ENCODE measurements at regions not wholly inside any gene's neighbourhood (a gene's known extent, or its start where the extent isn't known, plus 50 kb on each side); places are given as distances from the start of the nearest gene placed in this dataset.

DNA sequence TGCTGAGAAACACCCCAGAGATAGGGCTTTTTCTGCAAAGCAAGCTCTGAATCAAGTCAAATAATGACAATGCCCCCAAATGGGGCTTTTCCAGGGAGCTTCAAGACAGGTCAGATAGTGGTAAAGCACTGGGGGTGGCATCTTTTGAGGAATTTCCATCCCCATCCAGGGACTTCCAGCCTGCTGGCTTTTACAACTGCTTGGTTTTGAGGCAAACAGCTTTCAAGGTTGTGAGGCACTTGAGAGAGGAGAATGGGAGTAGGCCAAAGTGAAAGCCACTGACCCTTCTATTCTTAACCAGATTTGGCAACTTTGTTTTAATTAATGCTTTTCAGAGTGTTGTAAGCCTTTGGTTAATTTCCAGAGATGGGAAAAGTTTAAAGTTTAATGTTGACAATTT, 762.0 kb upstream of the POU3F3 start:
- Histone ChIP-seq H3K9me3 (ENCODE audit: insufficient read depth, low read length) (no peaks in the 10 kb centered on the region; the same call in 1 of the 2 replicates), H3K9ac (ENCODE audit: insufficient read length, low read depth) (no peak overlapping the region), H3K4me3 (ENCODE audit: insufficient read length, low read depth) (no peak overlapping the region), H3K27me3 (ENCODE audit: insufficient read depth, insufficient read length) (no peaks in the 10 kb centered on the region), H3K4me1 (ENCODE audit: insufficient read depth, insufficient read length) (no peaks in the 10 kb centered on the region), H3K36me3 (ENCODE audit: insufficient read depth, insufficient read length, low read length) (no peaks in the 10 kb centered on the region)
- TF ChIP-seq SUZ12 (IDR thresholded peaks at IDR 0.05; ENCODE audit: extremely low read depth, insufficient read depth, insufficient read length), result no peak
- no peak for TF ChIP-seq ZNF274 (IDR thresholded peaks at IDR 0.05; ENCODE audit: low read depth, low read length)
- TF ChIP-seq YY1 (IDR thresholded peaks at IDR 0.05; ENCODE audit: insufficient read depth, insufficient read length), result no peak
- DNase-seq (ENCODE audit: low read depth, low spot score), result peak; percentile 32

GRCh38 chr2:104092886-104093285, 761.0 kb upstream of the POU3F3 start:
- Histone ChIP-seq H3K9me3 (ENCODE audit: insufficient read depth, low read length) (no peaks in the 10 kb centered on the region; the same call in 1 of the 2 replicates), H3K27me3 (ENCODE audit: insufficient read depth, insufficient read length) (no peaks in the 10 kb centered on the region), H3K9ac (ENCODE audit: insufficient read length, low read depth) (no peak overlapping the region), H3K36me3 (ENCODE audit: insufficient read depth, insufficient read length, low read length) (no peaks in the 10 kb centered on the region), H3K4me1 (ENCODE audit: insufficient read depth, insufficient read length) (no peaks in the 10 kb centered on the region), H3K4me3 (ENCODE audit: insufficient read length, low read depth) (no peak overlapping the region)
- TF ChIP-seq YY1 (IDR thresholded peaks at IDR 0.05; ENCODE audit: insufficient read depth, insufficient read length) (no peak), SUZ12 (IDR thresholded peaks at IDR 0.05; ENCODE audit: extremely low read depth, insufficient read depth, insufficient read length) (no peak), ZNF274 (IDR thresholded peaks at IDR 0.05; ENCODE audit: low read depth, low read length) (no peak)
- no peak for DNase-seq (ENCODE audit: low read depth, low spot score)

- no peak for TF ChIP-seq SUZ12 (IDR thresholded peaks at IDR 0.05; ENCODE audit: extremely low read depth, insufficient read depth, insufficient read length)
- TF ChIP-seq ZNF274 (IDR thresholded peaks at IDR 0.05; ENCODE audit: low read depth, low read length), result no peak
- H3K9ac ChIP-seq (ENCODE audit: insufficient read length, low read depth), result no peak overlapping the region
- no peak for DNase-seq (ENCODE audit: low read depth, low spot score)
- no peak overlapping the region for H3K4me3 ChIP-seq (ENCODE audit: insufficient read length, low read depth)
- H3K27me3 ChIP-seq (ENCODE audit: insufficient read depth, insufficient read length), result no peaks in the 10 kb centered on the region
- no peaks in the 10 kb centered on the region for H3K4me1 ChIP-seq (ENCODE audit: insufficient read depth, insufficient read length)
- no peaks in the 10 kb centered on the region for H3K9me3 ChIP-seq (ENCODE audit: insufficient read depth, low read length)
- H3K36me3 ChIP-seq (ENCODE audit: insufficient read depth, insufficient read length, low read length), result no peaks in the 10 kb centered on the region
Measured at GRCh38 chr2:104102615-104103014, 751.3 kb upstream of the POU3F3 start.

GRCh38 chr2:104109356-104109755, 744.6 kb upstream of the POU3F3 start:
- Histone ChIP-seq H3K9ac (ENCODE audit: insufficient read length, low read depth) (no peak overlapping the region), H3K36me3 (ENCODE audit: insufficient read depth, insufficient read length, low read length) (no peaks in the 10 kb centered on the region), H3K27me3 (ENCODE audit: insufficient read depth, insufficient read length) (no peaks in the 10 kb centered on the region), H3K4me3 (ENCODE audit: insufficient read length, low read depth) (no peak overlapping the region), H3K4me1 (ENCODE audit: insufficient read depth, insufficient read length) (no peaks in the 10 kb centered on the region), H3K9me3 (ENCODE audit: insufficient read depth, low read length) (no peaks in the 10 kb centered on the region)
- DNase-seq (ENCODE audit: low read depth, low spot score), result no peak
- no peak for TF ChIP-seq ZNF274 (IDR thresholded peaks at IDR 0.05; ENCODE audit: low read depth, low read length)
- TF ChIP-seq YY1 (IDR thresholded peaks at IDR 0.05; ENCODE audit: insufficient read depth, insufficient read length), result no peak
- no peak for TF ChIP-seq SUZ12 (IDR thresholded peaks at IDR 0.05; ENCODE audit: extremely low read depth, insufficient read depth, insufficient read length)

DNA sequence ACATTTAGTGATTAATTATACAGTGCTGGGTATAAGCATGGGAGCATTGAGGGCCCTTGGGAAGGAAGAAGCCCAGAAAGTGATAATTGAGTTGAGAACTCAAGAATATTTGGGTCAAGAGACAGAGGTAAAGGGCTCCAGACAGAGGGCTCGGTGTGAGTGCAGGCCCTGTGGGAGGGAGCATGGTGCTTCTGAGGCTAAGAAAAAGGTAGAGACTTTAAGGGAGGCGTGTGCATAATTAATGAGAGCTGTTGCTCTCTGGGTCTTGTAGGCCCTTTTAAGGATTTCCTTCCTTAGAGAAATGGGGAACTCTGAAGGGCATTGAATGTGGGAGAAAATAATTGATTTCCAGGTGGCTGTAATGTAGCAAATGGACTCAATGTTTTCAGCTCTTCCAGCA, 735.0 kb upstream of the POU3F3 start:
- DNase-seq (ENCODE audit: low read depth, low spot score), result no peak
- H3K36me3 ChIP-seq (ENCODE audit: insufficient read depth, insufficient read length, low read length), result no peaks in the 10 kb centered on the region
- H3K27me3 ChIP-seq (ENCODE audit: insufficient read depth, insufficient read length), result no peaks in the 10 kb centered on the region
- no peak overlapping the region for H3K4me3 ChIP-seq (ENCODE audit: insufficient read length, low read depth)
- H3K9me3 ChIP-seq (ENCODE audit: insufficient read depth, low read length), result no peaks in the 10 kb centered on the region
- H3K4me1 ChIP-seq (ENCODE audit: insufficient read depth, insufficient read length), result no peaks in the 10 kb centered on the region
- TF ChIP-seq SUZ12 (IDR thresholded peaks at IDR 0.05; ENCODE audit: extremely low read depth, insufficient read depth, insufficient read length) (no peak), ZNF274 (IDR thresholded peaks at IDR 0.05; ENCODE audit: low read depth, low read length) (no peak), YY1 (IDR thresholded peaks at IDR 0.05; ENCODE audit: insufficient read depth, insufficient read length) (no peak)
- H3K9ac ChIP-seq (ENCODE audit: insufficient read length, low read depth), result no peak overlapping the region

GRCh38 chr2:104120171-104120570, 733.7 kb upstream of the POU3F3 start:
- Histone ChIP-seq H3K36me3 (ENCODE audit: insufficient read depth, insufficient read length, low read length) (no peaks in the 10 kb centered on the region), H3K9ac (ENCODE audit: insufficient read length, low read depth) (no peak overlapping the region), H3K27me3 (ENCODE audit: insufficient read depth, insufficient read length) (no peaks in the 10 kb centered on the region), H3K4me3 (ENCODE audit: insufficient read length, low read depth) (no peak overlapping the region), H3K9me3 (ENCODE audit: insufficient read depth, low read length) (no peaks in the 10 kb centered on the region), H3K4me1 (ENCODE audit: insufficient read depth, insufficient read length) (no peaks in the 10 kb centered on the region)
- no peak for DNase-seq (ENCODE audit: low read depth, low spot score)
- no peak for TF ChIP-seq YY1 (IDR thresholded peaks at IDR 0.05; ENCODE audit: insufficient read depth, insufficient read length)
- no peak for TF ChIP-seq ZNF274 (IDR thresholded peaks at IDR 0.05; ENCODE audit: low read depth, low read length)
- TF ChIP-seq SUZ12 (IDR thresholded peaks at IDR 0.05; ENCODE audit: extremely low read depth, insufficient read depth, insufficient read length), result no peak

- TF ChIP-seq SUZ12 (IDR thresholded peaks at IDR 0.05; ENCODE audit: extremely low read depth, insufficient read depth, insufficient read length), result no peak
- TF ChIP-seq YY1 (IDR thresholded peaks at IDR 0.05; ENCODE audit: insufficient read depth, insufficient read length), result no peak
- no peak overlapping the region for H3K9ac ChIP-seq (ENCODE audit: insufficient read length, low read depth)
- no peaks in the 10 kb centered on the region for H3K36me3 ChIP-seq (ENCODE audit: insufficient read depth, insufficient read length, low read length)
- H3K4me1 ChIP-seq (ENCODE audit: insufficient read depth, insufficient read length), result no peaks in the 10 kb centered on the region
- no peaks in the 10 kb centered on the region for H3K9me3 ChIP-seq (ENCODE audit: insufficient read depth, low read length)
- no peaks in the 10 kb centered on the region for H3K27me3 ChIP-seq (ENCODE audit: insufficient read depth, insufficient read length)
- no peak overlapping the region for H3K4me3 ChIP-seq (ENCODE audit: insufficient read length, low read depth)
- no peak for DNase-seq (ENCODE audit: low read depth, low spot score)
Measured at GRCh38 chr2:104125096-104125495, 728.8 kb upstream of the POU3F3 start.
